ENCODE measurements at regions not wholly inside any gene's neighbourhood (a gene's known extent, or its start where the extent isn't known, plus 50 kb on each side); places are given as distances from the start of the nearest gene placed in this dataset.

DNA sequence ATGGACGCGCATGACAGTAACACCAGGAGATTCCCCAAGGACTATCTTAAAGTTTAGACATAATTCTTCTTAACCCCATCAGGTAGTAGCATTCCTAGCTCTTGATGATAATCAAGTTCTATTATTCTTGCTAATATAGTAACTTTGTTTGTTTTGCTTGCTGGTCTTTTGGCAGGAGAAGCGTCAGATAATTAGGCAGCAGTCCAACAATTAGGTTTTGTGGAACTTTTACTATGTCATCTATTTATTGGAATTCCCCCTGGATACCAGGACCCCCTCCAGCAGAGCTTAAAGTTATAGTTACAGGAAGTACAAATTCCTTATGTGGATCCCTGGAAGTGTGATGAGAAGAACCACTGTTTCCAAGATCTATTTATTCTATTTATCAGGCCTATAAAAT lies 1138.0 kb upstream of the FAM98A start:
- no peaks in the 10 kb centered on the region for H3K36me3 Mint-ChIP-seq
- Histone ChIP-seq H3K27me3 (ENCODE audit: control insufficient read depth in 2 of 2, insufficient read depth in 2 of 2, low read length in 2 of 2) (no peaks in the 10 kb centered on the region), H2AFZ (ENCODE audit: insufficient read depth, low read depth, low read length, poor library complexity, severe bottlenecking) (no peak overlapping the region), H3K79me2 (ENCODE audit: insufficient read depth, low read length) (no peaks in the 10 kb centered on the region), H3K4me1 (ENCODE audit: control insufficient read depth in 1 of 2, insufficient read depth in 2 of 2, low read length in 2 of 2) (no peaks in the 10 kb centered on the region), H3K27ac (ENCODE audit: low read depth in 1 of 2, low read length in 2 of 2) (no peak overlapping the region), H3K4me2 (replicated peaks; ENCODE audit: extremely low read depth, low read length, poor library complexity, severe bottlenecking) (no peak overlapping the region), H3K9ac (ENCODE audit: insufficient read depth, low read length, poor library complexity, severe bottlenecking) (no peak overlapping the region), H3K9me3 (replicated peaks in 1 of 2; ENCODE audit: control insufficient read depth in 1 of 2, insufficient read depth in 1 of 2, low read length in 2 of 2) (no peaks in the 10 kb centered on the region), H4K20me1 (ENCODE audit: insufficient read depth, low read length) (no peaks in the 10 kb centered on the region), H3K4me3 (replicated peaks in 1 of 3; ENCODE audit: low read depth in 2 of 3, low read length in 3 of 3) (no peak overlapping the region), H3K36me3 (replicated peaks in 1 of 2; ENCODE audit: control insufficient read depth in 1 of 2, insufficient read depth in 2 of 2, low read length in 2 of 2) (no peaks in the 10 kb centered on the region)
- H3K4me1 Mint-ChIP-seq: no peaks in the 10 kb centered on the region
- H3K27ac Mint-ChIP-seq: no peak overlapping the region
- no peaks in the 10 kb centered on the region for H3K27me3 Mint-ChIP-seq (ENCODE audit: low read depth in 3 of 3)
- H3K4me3 Mint-ChIP-seq: no peak overlapping the region
- no peak for TF ChIP-seq CTCF (IDR thresholded peaks at IDR 0.05)
- intact Hi-C loops (cut with micrococcal nuclease): no loop called here
- DNase-seq: no peak
- no CpG with 5 or more reads among the region's 3 CpGs for WGBS (ENCODE audit: insufficient coverage)
- H3K9me3 Mint-ChIP-seq: peaks cover 0 to 3% (median 0%) of the 10 kb centered on the region in 7 donors

DNA sequence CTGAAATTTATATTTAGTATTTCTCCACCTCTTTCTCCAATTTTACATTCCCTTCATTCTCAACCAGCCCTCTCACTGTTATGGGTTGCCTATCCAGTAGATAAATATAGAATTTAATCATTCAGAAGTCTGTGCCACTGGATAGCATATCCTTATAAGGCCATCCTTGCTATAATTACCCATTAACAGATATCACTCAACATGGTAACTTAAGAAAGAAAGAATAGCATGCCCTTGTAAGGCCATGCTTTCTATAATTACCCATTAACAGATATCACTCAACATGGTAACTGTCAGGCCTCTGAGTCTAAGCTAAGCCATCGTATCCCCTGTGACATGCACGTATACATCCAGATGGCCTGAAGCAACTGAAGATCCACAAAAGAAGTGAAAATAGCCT lies 1137.4 kb upstream of the FAM98A start:
- H3K36me3 ChIP-seq (replicated peaks in 1 of 2; ENCODE audit: control insufficient read depth in 1 of 2, insufficient read depth in 2 of 2, low read length in 2 of 2): no peaks in the 10 kb centered on the region
- DNase-seq: no peak

More for the DNA sequence above, 1137.4 kb upstream of the FAM98A start:
- no peaks in the 10 kb centered on the region for H3K27me3 ChIP-seq (ENCODE audit: control insufficient read depth in 2 of 2, insufficient read depth in 2 of 2, low read length in 2 of 2)
- H3K4me1 ChIP-seq (ENCODE audit: control insufficient read depth in 1 of 2, insufficient read depth in 2 of 2, low read length in 2 of 2): no peaks in the 10 kb centered on the region
- H3K4me3 Mint-ChIP-seq: no peak overlapping the region
- no peak overlapping the region for H3K27ac ChIP-seq (ENCODE audit: low read depth in 1 of 2, low read length in 2 of 2)
- no peaks in the 10 kb centered on the region for H3K36me3 Mint-ChIP-seq
- no peaks in the 10 kb centered on the region for H3K79me2 ChIP-seq (ENCODE audit: insufficient read depth, low read length)
- WGBS (ENCODE audit: insufficient coverage): 100% methylated on average over 1 of the region's 2 CpGs
- intact Hi-C loops (cut with micrococcal nuclease): no loop called here
- no peak overlapping the region for H3K9ac ChIP-seq (ENCODE audit: insufficient read depth, low read length, poor library complexity, severe bottlenecking)
- H3K4me2 ChIP-seq (replicated peaks; ENCODE audit: extremely low read depth, low read length, poor library complexity, severe bottlenecking): no peak overlapping the region
- no peaks in the 10 kb centered on the region for H4K20me1 ChIP-seq (ENCODE audit: insufficient read depth, low read length)
- no peak for TF ChIP-seq CTCF (IDR thresholded peaks at IDR 0.05)
- no peaks in the 10 kb centered on the region for H3K9me3 ChIP-seq (replicated peaks in 1 of 2; ENCODE audit: control insufficient read depth in 1 of 2, insufficient read depth in 1 of 2, low read length in 2 of 2)
- no peaks in the 10 kb centered on the region for H3K4me1 Mint-ChIP-seq
- H3K9me3 Mint-ChIP-seq: peaks cover 0 to 4% (median 0%) of the 10 kb centered on the region in 7 donors
- no peak overlapping the region for H3K27ac Mint-ChIP-seq
- no peak overlapping the region for H2AFZ ChIP-seq (ENCODE audit: insufficient read depth, low read depth, low read length, poor library complexity, severe bottlenecking)
- no peaks in the 10 kb centered on the region for H3K27me3 Mint-ChIP-seq (ENCODE audit: low read depth in 3 of 3)
- H3K4me3 ChIP-seq (replicated peaks in 1 of 3; ENCODE audit: low read depth in 2 of 3, low read length in 3 of 3): no peak overlapping the region

Data from CD14-positive monocyte (primary cell).